ENCODE measurements at regions not wholly inside any gene's neighbourhood (a gene's known extent, or its start where the extent isn't known, plus 50 kb on each side); places are given as distances from the start of the nearest gene placed in this dataset.

DNA sequence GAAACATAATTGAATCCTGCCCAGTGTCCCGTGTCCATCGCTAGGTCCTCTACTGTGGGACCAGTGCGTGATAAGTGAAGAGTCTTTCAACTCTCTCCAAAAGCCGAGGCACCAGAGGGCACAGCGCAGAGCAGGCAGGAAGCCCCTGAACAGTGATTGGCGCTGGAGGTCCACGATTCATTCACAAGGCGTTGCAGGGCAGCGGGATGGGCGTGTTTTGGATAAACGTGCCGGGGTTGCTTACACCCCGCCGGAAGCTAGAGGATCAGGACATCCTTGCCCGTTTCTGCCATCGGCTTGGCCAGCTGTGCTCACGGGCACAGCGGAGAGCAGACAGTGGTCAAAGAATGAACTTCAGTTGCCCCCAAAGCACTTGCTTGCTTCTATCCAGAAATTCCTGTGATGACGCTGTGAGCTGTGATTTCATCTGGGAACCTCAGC, 86.0 kb upstream of the PFKP start:
- no peak for DNase-seq (ENCODE audit: low spot score)

DNA sequence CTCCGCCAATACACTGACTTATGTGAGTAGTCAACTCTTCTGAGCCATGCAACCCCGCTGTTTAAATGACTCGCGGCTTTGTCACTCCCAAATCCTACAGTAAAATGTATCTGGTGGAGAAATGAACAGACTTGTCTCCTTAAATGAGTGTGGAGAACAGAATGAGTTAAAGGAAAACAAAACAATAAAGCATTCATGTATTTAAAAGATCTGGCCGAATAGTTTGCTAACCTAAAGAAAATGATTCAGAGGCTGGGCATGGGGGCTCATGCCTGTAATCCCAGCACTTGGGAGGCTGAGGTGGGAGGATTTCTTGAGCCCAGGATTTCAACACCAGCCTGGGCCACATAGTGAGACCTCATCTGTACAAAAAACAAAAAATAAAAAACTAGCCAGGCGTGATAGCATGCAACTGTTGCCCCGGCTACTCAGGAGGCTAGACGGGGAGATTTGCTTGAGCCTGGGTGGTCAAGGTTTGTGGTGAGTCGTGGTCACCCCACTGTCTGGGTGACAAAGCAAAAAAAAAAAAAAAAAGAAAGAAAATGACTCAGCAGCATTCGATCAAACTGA, 86.5 kb upstream of the PFKP start:
- no peak for DNase-seq (ENCODE audit: low spot score)

DNA sequence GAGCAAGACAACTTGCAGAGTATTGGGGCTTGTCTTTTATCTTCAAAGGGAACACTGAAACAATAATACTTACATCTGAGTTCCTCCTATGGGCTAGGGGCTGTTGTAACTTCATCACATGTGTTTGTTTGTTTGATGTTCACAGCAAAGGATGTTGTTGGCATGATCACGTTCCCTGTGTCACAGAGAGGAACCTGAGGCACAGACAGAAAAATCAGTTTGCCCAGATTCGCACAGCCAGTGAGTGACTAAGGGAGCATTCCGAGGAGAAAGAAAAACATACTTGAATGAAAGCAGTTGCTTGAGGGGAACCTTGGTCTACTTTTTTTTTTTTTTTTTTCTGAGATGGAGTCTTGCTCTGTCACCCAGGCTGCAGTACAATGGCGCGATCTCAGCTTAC, 87.2 kb upstream of the PFKP start:
- DNase-seq (ENCODE audit: low spot score) = no peak

DNA sequence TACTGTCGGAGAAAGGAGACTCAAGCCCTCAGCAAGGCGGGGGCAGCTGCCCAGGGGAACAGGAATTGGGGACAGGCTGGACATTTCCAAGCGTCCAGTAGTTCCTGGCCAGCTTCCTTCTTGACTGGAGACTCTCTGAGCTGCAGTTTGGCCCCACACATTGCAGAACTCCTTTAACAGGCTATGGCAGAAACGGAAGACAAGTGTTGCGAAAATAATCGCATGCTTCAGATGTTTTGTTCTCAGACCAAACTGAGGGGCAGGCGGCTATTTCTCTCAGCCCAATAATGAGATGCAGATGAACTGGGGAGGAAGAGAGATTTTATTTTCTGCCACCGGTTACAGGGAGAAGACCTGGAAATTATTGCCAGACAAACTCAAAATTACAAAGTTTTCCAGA, 88.0 kb upstream of the PFKP start:
- peak; percentile 7 for DNase-seq (ENCODE audit: low spot score)

DNA sequence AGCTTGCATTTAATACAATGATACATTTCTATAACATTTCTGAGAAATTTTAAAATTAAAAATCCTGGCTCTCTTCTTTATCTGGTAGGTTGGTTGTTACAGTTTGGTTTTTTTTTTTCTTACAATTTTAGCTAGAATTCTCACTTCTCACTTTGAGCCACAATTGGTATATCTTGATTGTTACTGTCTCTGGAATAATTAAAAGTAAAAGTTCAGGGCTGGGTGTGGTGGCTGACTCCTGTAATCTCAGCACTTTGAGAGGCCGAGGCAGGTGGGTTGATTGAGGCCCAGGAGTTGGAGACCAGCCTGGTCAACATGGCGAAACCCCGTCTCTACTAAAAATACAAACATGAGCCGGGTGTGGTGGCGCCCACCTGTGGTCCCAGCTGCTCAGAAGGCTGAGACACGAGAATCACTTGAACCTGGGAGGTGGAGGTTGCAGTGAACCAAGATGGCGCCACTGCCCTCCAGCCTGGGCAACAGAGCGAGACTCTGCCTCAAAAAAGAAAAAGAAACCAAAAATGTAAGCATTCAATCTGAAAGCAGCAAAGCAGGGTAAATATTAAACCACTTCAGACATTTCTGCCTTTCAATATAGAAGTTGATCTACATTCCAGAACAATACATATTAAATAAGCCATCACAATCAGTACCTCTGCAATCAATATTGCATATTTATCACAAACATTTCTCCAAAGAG, 88.6 kb upstream of the PFKP start:
- no peak for DNase-seq (ENCODE audit: low spot score)

DNA sequence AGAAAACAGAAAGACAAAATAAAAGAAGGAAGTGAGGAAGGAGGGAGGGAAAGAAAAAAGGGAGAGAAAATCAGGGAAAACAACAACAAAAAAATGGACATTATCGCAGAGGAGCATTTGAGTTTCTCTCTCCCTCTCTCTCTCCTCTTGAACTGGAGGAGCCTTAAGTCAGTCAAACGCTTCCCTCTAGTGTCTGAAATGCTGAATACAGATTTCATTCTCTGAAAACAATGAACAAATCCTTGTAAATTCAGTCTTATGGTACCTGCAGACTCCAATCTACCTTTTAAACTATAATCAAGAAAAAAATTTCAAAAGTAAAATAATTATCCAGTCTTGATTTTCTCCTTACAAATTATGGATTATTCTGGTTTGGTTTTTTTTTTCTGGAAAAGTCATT, 89.2 kb upstream of the PFKP start:
- peak; percentile 76 for DNase-seq (ENCODE audit: low spot score)

DNA sequence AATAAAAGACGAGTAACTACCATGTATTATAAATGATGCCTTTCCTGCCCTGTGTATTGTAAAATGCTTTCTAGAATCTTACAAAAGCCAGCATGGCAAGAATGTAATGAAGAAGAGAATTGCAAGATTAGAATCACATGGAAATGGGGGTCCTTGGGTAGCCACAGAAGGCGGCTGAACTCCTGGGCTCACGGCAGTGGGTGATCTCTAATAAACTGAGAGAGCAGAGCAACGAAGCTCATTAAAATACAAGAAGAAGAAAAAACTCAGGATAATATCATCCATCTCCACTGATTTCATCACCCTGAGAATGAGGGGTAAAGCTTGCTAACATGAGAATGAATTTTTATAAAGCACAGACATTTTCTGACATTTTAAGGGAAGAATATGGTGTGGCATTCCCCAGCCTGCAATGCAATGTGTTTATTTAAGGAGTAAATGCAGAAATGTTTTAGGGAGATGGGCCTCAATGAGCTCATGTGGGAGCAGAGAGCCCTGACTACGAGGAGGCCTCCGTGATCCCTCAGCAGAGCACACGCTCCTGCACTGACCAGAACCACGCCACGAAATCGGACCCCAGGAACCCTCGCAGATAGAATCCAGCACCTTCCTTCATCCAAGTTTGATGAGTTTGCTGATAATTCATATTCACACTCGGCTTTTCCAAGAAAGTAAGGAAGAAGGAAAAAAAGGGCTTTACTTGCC, 92.7 kb upstream of the PFKP start:
- no peak for DNase-seq (ENCODE audit: low spot score)

DNA sequence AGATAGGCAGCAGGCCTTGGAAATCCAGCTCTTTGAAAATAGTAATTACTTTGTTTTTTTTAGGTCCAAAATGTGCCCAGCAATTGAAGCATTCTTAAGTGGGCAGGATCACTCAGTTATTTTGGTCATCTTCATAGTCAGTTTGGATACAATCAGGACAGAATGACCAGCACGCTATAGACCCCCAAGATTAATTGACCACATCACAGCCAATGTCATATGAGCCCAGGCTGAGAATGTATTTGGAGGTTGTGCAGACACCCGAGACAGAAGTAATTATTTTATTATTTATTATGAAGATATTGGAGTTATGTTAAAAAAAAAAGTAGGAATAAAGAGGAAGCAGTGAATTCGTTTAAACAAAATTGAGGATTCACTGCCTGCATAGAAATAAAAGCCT, 93.3 kb upstream of the PFKP start:
- no peak for DNase-seq (ENCODE audit: low spot score)

DNA sequence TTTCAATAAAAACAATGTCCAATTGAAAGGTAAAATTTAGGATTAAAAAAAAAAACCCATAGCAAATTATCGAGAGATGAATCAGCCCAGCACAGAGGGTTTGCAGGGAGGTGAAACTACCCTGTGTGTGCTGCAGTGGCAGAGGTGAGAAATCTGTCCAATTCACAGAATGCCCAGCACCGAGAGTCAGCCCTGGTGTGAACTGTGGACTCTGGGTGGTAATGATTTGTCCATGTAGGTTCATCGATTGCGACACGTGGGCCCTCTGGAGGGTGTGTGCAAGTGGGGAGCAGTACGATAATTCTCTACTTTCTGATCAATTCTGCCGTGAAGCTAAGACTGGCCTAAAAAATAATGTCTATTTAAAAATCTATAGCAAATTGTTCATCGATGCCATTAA, 94.5 kb upstream of the PFKP start:
- no peak for DNase-seq (ENCODE audit: low spot score)

DNA sequence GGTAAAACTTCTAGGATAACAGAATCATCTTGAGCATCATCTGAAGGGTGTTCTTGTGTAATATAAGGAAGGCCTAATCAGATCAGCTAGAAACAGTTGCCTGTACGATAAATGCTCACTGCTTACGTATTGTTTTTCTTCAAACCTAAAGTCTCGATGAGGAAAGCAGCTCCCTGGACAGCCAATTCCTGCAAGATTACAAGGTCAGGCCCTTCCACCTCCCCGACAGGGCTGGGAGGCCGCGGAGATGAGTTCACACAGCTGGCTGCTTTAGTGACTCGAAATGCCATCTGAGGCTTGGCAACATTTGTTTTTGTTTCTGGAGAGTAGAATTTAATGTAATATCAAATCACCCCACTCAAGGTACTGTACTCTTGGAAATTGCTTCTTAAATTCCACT, 95.1 kb upstream of the PFKP start:
- no peak for DNase-seq (ENCODE audit: low spot score)

DNA sequence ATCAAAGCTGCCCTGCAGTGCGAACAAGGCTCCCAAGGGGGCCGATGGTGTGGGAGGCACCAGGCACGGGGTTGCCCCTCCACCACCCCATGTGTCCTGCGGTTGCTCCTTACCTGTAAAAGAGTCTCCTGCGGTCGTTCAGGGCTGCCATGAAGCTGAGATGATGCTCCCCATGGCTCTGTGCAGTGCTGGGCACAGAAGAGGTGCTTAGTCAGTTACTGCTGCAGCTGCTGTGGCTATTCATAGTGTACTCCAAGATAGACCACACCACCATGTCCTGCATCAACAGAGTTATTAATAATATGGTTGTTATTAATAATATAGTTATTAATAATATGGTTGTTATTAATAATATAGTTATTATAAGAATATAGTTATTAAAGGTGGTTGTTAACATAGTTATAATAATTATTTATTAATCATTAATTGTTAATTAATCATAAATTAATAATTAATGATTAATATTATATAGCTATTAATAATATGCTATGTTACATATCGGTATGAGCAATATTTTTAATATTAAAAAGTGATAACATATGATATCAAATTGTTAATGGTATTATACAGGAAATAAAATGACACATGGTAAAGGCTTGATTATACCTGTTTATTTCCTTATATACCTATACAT, 97.0 kb upstream of the PFKP start:
- no peak for DNase-seq (ENCODE audit: low spot score)

DNA sequence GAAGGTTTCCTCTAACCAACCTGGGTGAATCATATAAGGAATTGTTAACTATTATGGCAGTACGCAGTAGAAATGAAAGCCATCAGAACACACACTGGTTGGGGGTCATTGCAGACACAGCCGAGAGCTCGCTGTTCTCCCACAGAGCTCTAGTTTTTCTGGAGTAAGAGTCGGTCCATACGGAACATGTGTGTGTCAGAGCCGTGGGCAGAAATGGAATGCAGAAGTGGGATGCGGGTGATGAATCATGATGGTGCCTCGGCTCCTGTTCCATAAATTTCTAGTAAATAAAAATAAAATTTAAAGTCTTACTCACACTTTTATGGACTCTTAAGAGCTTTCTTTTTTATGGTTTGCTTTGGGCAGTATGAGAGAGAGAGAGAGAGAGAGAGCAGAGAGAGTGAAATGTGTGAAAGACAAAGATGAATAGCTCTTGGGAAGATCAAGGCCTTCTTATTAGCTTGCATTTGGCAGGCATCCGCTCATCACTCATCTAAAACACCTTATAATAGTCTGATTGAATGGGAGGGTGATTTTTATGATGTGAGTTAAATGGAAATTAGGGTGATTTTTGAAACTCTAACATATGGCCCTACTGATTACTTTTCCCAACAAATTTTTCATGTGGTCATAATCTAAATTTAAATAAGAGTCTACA, 98.8 kb upstream of the PFKP start:
- no peak for DNase-seq (ENCODE audit: low spot score)

DNA sequence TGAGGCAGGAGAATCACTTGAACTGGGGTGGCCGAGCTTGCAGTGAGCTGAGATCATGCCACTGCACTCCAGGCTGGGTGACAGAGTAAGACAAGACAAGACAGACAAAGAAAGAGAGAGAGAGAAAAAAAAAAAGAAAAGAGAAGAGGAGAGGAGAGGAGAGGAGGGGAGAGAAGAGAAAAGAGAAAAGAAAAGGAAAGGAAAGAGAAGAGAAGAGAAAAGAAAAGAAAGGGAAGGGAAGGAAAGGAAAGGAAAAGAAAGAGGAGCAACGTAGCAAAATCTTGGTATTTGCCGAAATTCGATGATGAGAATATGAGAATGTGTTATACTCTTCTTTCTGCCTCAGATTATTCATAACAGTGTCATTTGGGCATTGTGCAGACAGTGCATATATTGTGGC, 101.2 kb upstream of the PFKP start:
- DNase-seq (ENCODE audit: low spot score) = no peak

DNA sequence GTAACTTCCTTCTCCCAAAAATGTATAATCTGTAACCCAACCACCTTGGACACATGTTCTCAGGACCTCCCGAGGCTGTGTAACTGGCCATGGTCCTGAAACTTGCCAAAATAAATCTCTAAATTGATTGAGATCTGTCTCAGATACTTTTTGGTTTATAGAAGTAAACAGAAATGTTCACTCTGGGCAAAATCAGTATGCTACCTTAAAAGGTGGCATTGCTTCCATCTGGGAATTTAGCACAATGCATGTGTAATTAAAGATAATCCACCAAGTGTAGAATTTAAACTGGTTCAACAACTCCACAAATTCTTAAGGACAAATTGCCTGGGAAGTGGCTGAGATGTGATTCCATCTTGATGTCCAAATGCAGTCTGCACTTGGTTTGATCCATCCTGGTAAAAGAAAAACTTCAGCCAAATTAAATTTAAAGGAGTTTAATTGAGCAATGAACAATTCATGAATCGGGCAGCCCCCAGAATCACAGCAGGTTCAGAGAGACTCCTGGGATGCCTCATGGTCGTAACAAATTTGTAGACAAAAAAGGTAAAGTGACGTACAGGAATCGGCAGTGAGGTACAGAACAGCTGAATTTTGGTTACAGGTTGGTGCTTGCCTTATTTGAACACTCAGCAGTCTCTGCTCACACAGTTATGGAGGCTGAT, 102.6 kb upstream of the PFKP start:
- no peak for DNase-seq (ENCODE audit: low spot score)

DNA sequence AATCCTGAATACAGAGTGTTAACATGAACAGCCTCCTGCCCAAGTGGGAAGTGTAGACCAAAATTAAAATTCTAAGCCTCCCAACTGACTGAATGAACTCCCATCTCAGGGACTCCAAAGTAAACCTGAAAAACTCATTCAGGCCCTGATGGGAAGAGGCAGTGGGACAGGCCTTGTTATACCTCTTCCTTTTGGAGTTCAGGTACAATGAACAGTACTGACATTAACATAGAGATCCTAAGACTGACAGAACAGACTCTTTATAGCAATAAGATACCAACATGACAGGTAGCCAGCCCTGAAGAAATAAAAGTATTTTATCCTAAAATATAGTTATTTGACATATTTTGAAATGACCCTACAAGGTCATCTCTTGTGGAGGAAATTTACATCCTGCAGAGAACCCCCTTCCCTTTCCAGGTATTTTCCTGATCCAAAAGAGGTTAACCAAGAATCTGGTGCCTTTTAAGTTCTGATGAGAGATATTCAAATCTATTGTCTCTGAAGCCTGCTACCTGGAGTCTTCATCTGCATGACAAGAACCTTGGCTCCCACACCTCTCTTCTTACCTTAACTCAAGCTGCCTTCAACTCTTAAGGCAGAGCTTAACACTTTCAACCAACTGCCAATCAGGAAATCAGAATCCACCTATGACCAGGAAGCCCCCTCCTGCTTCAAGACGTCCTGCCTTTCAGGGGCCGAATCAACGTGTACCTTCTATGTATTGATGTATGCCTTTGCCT, 103.3 kb upstream of the PFKP start:
- no peak for DNase-seq (ENCODE audit: low spot score)

DNA sequence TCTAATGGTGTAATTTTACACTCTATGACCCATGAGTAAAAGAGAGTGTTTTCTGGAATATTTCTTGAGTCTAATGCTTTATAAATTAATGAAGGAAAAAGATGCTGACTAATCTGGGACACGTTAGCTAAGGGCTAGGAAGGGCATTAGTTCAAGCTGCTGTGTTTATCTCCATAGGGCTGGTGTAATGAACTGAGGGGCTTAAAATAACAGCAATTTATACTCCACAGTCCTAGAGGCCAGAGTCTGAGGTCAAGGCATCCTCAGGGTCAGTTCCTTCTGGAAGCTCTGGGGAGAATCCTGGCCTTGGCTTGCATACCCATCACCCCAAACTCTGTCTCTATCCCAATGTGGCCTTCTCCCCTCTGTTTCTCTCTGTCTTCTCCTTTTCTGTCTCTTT, 105.2 kb upstream of the PFKP start:
- DNase-seq (ENCODE audit: low spot score) = no peak

DNA sequence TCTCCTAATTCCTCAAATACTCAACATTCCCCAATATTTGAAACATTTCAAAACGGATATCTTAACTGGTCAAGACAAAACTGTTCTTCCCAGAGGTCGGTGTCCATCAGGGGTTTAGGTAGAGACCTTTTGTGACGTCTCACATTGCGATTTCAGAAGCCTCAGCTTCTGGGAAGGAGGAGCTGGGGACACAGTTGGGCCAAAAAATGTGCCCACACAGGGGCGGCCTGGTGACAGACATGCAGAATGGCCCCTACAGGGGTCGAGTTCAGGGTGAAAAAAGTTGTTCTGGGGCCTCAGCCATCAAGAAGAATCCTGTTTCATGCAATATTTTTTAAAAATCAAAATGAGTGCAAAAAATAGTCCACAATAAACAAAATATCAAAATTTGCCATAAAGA, 108.7 kb upstream of the PFKP start:
- DNase-seq (ENCODE audit: low spot score) = no peak

DNA sequence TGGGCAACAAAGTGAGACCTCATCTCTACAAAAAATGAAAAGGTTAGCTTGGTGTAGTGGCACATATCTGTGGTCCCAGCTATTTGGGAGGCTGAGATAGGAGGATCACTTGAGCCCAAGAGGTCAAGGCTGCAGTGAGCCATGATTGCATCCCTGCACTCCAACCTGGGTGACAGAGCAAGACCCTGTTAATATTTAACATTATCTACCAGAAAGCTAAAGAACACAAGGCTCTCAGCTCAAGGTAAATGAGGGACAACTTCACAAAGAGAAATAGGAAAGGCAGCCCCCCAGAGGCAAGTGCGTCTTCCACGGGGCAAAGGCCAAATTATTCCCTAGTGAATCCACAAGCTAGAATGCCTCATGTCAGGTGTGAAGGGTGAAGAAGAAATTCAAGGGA, 109.6 kb upstream of the PFKP start:
- no peak for DNase-seq (ENCODE audit: low spot score)

DNA sequence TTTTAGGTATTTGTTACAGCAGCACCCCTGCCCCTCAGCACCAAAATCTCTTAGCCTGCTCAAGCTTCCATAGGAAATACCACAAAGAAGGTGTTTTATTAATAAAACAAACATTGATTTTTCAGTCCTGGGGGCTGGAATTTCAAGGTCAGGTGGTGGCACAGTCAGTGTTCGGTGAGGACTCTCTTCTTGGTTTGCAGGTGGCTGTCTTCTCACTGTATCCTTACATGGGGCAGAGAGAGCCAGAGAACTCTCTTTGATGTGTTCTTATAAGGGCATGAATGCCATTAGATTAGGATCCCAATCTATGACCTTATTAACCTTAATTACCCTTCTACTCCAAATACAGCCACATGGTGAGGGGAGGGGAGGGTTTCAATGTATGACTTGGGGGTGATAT, 112.3 kb upstream of the PFKP start:
- no peak for DNase-seq (ENCODE audit: low spot score)

DNA sequence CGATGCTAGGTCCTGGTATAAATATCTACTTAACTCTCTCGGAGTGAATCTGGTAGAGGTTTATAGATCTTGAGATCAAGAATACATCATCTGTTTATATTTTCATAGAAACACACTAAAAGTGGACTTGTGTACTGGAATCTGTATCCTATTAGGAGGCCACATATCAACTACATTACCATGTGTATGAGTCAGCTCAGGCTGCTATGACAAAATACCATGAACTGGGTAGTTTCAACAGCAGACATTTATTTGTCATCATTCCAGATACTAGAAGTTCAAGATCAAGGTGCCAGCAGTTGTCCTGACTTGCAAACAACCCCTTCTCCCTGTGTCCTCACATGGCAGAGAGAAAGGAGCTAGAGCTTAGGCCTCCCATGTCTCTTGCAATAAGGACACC, 113.9 kb upstream of the PFKP start:
- no peak for DNase-seq (ENCODE audit: low spot score)

DNA sequence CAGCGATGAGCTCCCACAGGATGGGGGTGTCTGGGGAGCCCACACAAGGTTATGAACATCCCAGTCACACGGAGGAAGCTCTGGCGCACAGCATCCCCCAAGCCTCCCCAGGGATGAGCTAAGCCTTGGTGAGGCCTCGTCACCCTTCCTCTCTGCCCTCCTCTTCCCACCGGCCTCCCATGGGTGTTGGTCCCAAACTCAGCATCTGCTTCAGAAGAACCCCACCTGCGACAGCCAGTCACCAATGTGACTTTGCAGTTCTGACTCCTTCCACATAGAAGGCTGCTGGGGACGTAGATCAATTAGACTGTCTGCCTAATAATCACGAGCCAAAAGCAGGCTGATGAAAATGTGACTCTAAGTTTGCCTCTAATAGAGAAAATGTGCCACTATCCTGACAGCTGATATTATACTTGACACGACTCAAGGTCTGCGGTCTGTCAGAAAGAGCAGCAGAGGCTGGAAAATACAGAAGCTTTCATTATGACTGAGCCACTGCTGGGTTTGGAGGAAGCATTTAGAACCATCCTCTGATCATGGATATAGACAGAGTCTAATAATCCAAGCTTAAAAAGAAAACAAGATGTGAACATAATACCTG, 116.0 kb upstream of the PFKP start:
- DNase-seq (ENCODE audit: low spot score) = no peak
